GM20000 (cell line): ENCODE measurements at regions not wholly inside any gene's neighbourhood (a gene's known extent, or its start where the extent isn't known, plus 50 kb on each side); places are given as distances from the start of the nearest gene placed in this dataset.

Experiments
- DNase-seq: peaks from one replicate; pipeline ENCODE4 v3.0.0; 2012; ENCODE audit warnings: low spot score
- TF ChIP-seq, protein P1 (sequence below): IDR thresholded peaks from 2 replicates; pipeline ENCODE4 v1.5.1; 2012; ENCODE audit warnings: mild to moderate bottlenecking, control low read depth; ENCODE audit errors: extremely low read depth, missing control alignments

DNA sequence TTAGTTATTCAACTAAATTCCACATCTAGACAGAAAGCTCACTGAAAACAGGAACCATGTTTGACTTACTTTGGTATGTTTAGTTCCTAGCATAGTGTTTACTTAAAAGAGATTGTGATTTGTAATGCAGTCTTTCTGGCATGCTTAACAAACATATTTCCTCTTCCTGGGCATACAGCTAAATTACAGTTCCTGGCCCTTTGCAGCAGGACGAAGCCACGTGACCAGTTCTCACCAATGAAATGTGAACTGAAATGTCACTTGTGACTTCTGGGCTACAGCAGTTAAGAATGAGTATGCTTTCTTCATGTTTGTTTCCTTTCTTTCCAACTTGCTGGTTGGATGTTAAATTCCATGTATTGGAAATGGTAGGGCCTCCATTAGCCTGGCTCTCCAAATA, 330.5 kb downstream of the FIGN start:
- TF ChIP-seq, protein P1, sequence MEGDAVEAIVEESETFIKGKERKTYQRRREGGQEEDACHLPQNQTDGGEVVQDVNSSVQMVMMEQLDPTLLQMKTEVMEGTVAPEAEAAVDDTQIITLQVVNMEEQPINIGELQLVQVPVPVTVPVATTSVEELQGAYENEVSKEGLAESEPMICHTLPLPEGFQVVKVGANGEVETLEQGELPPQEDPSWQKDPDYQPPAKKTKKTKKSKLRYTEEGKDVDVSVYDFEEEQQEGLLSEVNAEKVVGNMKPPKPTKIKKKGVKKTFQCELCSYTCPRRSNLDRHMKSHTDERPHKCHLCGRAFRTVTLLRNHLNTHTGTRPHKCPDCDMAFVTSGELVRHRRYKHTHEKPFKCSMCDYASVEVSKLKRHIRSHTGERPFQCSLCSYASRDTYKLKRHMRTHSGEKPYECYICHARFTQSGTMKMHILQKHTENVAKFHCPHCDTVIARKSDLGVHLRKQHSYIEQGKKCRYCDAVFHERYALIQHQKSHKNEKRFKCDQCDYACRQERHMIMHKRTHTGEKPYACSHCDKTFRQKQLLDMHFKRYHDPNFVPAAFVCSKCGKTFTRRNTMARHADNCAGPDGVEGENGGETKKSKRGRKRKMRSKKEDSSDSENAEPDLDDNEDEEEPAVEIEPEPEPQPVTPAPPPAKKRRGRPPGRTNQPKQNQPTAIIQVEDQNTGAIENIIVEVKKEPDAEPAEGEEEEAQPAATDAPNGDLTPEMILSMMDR: no peak
- DNase-seq: no peak

DNA sequence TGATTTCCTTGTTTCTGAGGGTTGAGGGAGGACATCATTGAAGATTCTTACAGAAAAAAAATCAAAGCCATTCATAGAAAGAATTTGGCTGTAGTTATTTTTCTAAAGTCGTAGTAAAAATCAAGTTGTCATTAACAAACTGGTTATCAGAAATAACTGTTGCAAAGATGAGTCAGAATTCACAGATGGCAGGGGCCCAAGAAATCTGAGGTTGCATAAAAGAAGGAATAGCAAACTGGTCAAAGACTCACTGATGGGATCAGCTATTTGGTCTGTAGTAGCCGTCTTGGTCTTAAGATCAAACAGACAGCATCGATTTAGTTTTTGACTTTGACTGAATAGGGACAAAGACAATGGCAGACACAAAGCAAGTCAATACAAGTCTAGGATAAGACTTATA, 334.3 kb downstream of the FIGN start:
- DNase-seq: no peak
- TF ChIP-seq, protein P1: no peak

DNA sequence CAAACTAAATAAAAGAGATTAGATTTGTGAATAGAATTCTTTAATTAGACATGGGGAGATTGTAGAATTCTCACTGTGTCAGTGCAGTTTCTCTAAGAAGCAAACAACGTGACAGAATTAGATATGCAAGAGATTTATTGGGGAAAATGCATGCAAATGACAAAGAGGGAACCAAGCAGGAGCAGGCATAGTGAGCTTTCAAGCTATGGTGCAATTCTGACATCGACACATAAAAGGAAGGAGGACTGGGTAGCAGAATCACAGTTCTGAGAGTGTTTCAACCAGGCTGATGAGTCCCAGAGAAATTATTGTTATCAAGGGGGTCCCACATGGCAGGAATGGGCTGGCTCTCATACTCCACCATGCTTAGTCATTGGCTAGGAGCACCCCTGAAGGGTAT, 338.4 kb downstream of the FIGN start:
- DNase-seq: no peak
- TF ChIP-seq, protein P1: no peak

DNA sequence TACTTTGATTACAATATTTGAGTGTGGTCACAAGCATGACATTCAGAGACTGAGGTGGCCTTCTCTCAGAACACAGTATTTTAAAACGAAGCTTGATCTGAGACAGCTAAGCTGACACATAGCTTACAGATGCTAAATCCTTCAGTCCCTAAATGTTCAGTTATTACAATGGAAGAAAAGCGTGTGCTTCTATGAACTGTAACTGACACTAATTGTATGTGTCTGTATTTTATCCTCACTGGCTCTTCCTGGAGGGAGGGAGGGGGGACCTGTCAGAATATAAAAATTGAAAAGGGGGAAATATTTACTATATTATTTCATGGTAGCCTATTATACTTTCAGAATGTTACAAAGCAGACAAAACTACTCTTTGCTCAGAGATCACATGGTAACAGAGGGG, 340.2 kb downstream of the FIGN start:
- DNase-seq: no peak
- TF ChIP-seq, protein P1: no peak

DNA sequence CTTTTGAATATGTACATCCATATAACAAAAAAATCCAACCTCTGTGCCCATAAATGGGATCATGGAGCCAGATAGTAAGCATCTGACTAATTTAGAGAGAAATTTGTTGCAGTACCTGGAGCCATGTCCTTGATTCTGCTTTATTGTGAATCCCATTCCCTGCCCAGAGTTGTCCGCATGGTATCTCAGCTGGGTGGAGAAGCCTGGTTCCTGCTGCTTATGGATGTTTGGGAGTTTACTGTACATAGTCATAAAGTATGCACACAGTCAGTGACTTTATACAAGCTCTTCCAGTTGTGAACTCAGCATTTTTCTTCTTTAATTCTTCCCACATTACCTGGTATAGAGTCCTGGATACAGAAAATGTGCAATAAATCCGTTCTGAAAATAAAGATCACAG, 346.0 kb downstream of the FIGN start:
- TF ChIP-seq, protein P1: no peak
- DNase-seq: no peak

DNA sequence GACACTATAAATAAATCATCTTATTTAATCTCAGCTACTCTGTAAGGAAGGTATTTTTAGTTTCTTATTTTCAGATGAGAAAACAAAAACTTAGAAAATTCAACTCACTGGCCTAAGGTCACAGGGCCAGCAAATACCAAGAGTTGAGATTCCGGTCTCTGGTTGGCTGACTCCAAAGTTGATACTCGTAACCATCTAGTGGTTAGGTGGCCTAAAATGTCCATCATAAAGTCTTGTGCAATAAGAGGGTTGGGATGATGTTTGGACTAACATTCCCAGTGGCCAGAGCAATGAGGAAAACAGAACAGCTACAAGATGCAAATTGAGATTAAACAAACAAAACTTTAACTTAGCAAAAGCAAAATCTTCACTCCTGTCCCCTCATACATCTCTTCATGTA, 360.3 kb downstream of the FIGN start:
- TF ChIP-seq, protein P1: no peak
- DNase-seq: no peak

DNA sequence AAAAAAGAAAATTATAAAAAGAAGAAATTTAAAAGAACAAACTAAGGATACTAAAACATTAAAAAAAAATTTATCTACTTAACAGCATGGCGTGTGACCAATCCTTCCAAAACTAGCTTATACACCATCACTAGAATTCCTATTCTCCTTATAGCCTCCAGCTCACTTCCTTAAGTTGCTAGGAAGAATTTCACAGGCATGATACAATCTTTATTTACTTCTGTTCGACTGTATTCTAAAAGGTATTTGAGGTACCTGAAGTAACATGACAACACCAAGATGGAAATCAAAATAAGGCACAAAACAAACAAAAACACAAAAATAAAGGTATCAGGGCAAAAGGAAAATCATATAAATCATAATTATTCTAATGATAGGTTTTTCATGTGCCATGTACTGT, 360.7 kb downstream of the FIGN start:
- TF ChIP-seq, protein P1: no peak
- DNase-seq: no peak
